Testis (tissue), 2 donors: ENCODE measurements at regions not wholly inside any gene's neighbourhood (a gene's known extent, or its start where the extent isn't known, plus 50 kb on each side); places are given as distances from the start of the nearest gene placed in this dataset.

Experiments
- DNase-seq: peaks from one replicate; pipeline ENCODE4 v3.0.0-alpha.2; 2019
- H3K27ac ChIP-seq, 2 donors: fragments of 200-600 bp; sonication (generic); one replicate each; pipeline ENCODE4 v1.5.1; 2019
- H3K27me3 ChIP-seq: fragments of 200-600 bp; sonication (generic); one replicate; pipeline ENCODE4 v1.5.1; 2019
- H3K36me3 ChIP-seq: fragments of 200-600 bp; sonication (generic); one replicate; pipeline ENCODE4 v1.5.1; 2017; ENCODE audit warnings: low read depth; ENCODE audit errors: missing control alignments
- H3K4me1 ChIP-seq: fragments of 200-600 bp; sonication (generic); one replicate; pipeline ENCODE4 v1.5.1; 2019
- H3K4me3 ChIP-seq, 2 donors: fragments of 200-600 bp; sonication (generic); one replicate each; pipeline ENCODE4 v1.5.1; 2017 to 2019
- H3K9me3 ChIP-seq: fragments of 200-600 bp; sonication (generic); one replicate; pipeline ENCODE4 v1.5.1; 2017
- POLR2A ChIP-seq: fragments of 450-650 bp; IDR thresholded peaks from one replicate; pipeline ENCODE4 v1.6.1; 2017; ENCODE audit warnings: antibody characterized with exemption, mild to moderate bottlenecking, moderate library complexity
- WGBS, 2 donors: methylation state at CpG; one replicate each; pipeline ENCODE4 v1.1.5; 2018; 5-methylcytosine and 5-hydroxymethylcytosine counted together
- intact Hi-C: fragments of 100-400 bp; cut with DNase I; formaldehyde crosslinking; loops from one replicate; pipeline ENCODE4 v1.15.1; 2023; ENCODE audit warnings: low total_unique reads
- TF ChIP-seq, protein P1 (sequence below), 3 experiments: fragments of 450-650 bp in 2 of 3; fragments of 200-600 bp in 1 of 3; sonication (generic) in 1 of 3; IDR thresholded peaks; one replicate each; pipeline ENCODE4 v1.5.1; 2016 to 2019; ENCODE audit warnings: antibody characterized with exemption in 3 of 3, mild to moderate bottlenecking in 2 of 3, moderate library complexity in 1 of 3

DNA sequence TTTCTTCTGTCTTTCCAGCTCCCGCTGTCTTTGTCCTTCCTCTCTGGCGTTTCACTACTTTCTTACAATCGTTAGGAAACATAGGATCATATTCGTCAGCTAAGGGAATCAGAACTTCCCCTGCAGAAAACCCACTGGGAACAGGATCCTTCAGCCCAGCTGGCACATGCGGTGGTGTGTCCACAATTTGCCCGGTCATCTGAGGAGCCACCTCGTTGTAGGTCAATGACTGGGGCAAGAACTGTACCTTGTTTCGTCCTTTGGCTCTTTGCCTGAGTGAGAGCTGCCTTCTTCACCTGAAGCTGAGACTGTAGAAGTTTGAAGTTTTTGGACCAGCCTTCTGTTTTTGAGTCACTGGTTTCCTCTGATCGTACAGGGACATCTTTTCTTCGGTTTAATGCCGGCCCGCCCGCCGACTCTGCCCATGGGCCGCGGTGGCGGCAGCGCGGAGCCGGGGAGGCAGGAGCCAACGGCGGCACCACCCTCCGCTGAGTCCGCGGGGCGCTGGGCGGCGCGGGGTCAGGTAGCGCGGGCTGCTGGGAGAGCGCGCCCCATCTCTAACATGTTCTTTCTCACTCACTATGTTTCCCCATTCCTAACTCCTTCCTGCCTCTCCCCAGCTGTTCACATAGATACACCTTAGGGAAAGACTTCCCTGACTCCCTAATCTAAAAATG, 214.1 kb upstream of the NANOGP8 start:
- Histone ChIP-seq H3K9me3 (no peaks in the 10 kb centered on the region), H3K27ac (no peak overlapping the region), H3K27me3 (no peaks in the 10 kb centered on the region), H3K4me3 (no peak overlapping the region), H3K36me3 (no peaks in the 10 kb centered on the region), H3K4me1 (no peaks in the 10 kb centered on the region)
- 66 to 72% methylated on average over 33 of the region's 33 CpGs for WGBS, 2 donors
- no peak for DNase-seq
- TF ChIP-seq, protein P1, sequence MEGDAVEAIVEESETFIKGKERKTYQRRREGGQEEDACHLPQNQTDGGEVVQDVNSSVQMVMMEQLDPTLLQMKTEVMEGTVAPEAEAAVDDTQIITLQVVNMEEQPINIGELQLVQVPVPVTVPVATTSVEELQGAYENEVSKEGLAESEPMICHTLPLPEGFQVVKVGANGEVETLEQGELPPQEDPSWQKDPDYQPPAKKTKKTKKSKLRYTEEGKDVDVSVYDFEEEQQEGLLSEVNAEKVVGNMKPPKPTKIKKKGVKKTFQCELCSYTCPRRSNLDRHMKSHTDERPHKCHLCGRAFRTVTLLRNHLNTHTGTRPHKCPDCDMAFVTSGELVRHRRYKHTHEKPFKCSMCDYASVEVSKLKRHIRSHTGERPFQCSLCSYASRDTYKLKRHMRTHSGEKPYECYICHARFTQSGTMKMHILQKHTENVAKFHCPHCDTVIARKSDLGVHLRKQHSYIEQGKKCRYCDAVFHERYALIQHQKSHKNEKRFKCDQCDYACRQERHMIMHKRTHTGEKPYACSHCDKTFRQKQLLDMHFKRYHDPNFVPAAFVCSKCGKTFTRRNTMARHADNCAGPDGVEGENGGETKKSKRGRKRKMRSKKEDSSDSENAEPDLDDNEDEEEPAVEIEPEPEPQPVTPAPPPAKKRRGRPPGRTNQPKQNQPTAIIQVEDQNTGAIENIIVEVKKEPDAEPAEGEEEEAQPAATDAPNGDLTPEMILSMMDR (IDR thresholded peaks at IDR 0.05), result no peak
- TF ChIP-seq POLR2A, result no peak
- intact Hi-C loops, result no loop called here

DNA sequence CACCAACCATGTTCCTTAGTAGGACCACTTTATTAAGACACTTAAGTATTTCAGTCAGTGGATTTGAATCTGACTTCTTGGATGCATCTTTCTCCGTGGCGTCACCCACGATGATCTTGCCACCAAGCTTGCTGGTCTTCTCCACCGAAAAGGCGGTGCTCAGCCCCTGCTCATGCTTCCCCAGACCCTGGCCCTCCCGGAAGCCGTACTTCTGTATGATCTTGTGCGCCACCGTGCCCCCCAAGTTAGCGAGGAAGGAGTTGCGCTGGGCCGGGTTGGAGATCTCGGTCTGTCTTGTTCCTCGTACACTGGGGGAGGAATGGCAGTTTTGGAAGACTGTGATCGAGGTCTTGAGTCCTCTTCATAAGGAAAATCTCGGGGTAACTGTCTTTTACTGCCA, 213.4 kb upstream of the NANOGP8 start:
- Histone ChIP-seq H3K27ac (no peak overlapping the region), H3K9me3 (no peaks in the 10 kb centered on the region), H3K27me3 (no peaks in the 10 kb centered on the region), H3K4me3 (no peak overlapping the region), H3K4me1 (no peaks in the 10 kb centered on the region), H3K36me3 (no peaks in the 10 kb centered on the region)
- WGBS, 2 donors, result 72 to 81% methylated on average over 16 of the region's 16 CpGs
- intact Hi-C loops, result no loop called here
- no peak for DNase-seq
- TF ChIP-seq, protein P1 (IDR thresholded peaks at IDR 0.05), result no peak
- TF ChIP-seq POLR2A, result no peak

DNA sequence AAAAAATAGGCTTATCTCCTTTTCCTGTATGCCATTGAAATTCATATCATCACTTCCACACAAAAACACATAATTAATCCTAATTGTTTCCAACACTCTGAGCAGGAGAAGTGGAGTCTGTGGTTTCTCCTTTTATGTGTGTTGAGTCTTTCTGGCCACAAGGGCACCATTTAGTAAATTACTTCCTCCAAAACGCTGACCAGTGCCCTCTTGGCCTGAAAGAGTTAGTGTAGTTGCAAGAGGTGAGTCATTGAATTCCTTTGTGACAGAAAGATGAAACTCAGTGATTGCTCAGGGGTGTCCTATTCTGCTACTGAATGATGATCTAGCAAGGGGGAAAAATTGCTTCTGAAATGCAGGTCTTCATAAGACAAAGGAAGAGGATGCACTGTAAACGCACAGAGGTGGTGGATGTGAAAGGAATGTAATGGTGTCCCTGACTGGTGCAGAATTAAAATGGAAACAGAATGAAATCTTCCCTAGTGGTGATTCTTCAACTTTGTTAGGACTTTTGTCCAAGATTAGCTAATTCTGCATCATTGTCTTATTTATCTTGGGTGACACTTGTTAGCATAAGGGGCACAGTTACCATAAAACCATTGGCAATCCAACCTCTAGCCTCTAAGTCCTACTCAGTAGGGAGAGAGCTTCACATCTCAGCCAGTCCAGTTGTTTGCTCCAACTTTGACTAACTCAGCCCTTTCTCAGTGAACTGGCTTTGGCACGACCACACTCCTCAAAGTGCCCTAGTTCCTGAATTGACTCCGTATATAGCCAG, 208.4 kb upstream of the NANOGP8 start:
- Histone ChIP-seq H3K36me3 (no peaks in the 10 kb centered on the region), H3K9me3 (no peaks in the 10 kb centered on the region), H3K27ac (no peak overlapping the region), H3K4me3 (no peak overlapping the region), H3K4me1 (no peaks in the 10 kb centered on the region), H3K27me3 (no peaks in the 10 kb centered on the region)
- no peak for DNase-seq
- 77 to 79% methylated on average over 4 of the region's 4 CpGs for whole genome bisulfite sequencing, 2 donors
- intact Hi-C loops, result no loop called here
- TF ChIP-seq POLR2A, result no peak
- TF ChIP-seq, protein P1 (IDR thresholded peaks at IDR 0.05), result no peak

DNA sequence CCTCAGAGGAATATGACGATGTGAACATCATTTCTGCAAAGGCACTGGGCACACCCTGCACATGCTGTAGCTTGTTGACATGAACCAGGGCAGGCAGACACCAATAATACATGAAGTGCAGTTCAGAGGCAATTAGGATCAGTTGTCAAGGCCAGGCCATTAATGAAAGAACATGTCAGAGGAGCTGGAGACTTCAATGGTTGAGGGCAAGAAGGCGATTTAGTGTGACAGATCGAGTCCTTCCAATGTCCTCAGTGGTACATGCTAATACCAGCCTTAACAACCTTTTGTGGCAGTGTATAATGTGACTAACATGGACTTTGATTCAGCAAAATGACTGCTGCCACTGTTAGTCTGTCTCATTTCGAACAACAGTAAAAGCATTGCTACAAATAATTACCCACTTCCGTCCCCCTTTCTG, 205.2 kb upstream of the NANOGP8 start:
- Histone ChIP-seq H3K9me3 (no peaks in the 10 kb centered on the region), H3K27me3 (no peaks in the 10 kb centered on the region), H3K4me1 (no peaks in the 10 kb centered on the region), H3K36me3 (no peaks in the 10 kb centered on the region), H3K27ac (no peak overlapping the region), H3K4me3 (no peak overlapping the region)
- DNase-seq, result no peak
- TF ChIP-seq, protein P1 (IDR thresholded peaks at IDR 0.05), result no peak
- no peak for TF ChIP-seq POLR2A
- 81 to 89% methylated on average over 5 of the region's 5 CpGs for WGBS, 2 donors
- intact Hi-C loops, result no loop called here
